ENCODE measurements at regions not wholly inside any gene's neighbourhood (a gene's known extent, or its start where the extent isn't known, plus 50 kb on each side); places are given as distances from the start of the nearest gene placed in this dataset.

GRCh38 chr2:35871672-35872071 lies 483.9 kb upstream of the CRIM1 start:
- DNase-seq (ENCODE audit: low spot score): no peak
- Histone ChIP-seq H3K27ac (no peak overlapping the region), H3K27me3 (replicated peaks; ENCODE audit: insufficient read depth) (no peaks in the 10 kb centered on the region), H3K4me1 (replicated peaks) (no peaks in the 10 kb centered on the region), H3K9me3 (no peaks in the 10 kb centered on the region), H3K4me3 (no peak overlapping the region), H3K36me3 (no peaks in the 10 kb centered on the region)
- intact Hi-C loops (cut with DNase I): no loop called here
- no peak for TF ChIP-seq POLR2A (IDR thresholded peaks at IDR 0.05)
- TF ChIP-seq CTCF (IDR thresholded peaks at IDR 0.05): no peak
- no peak for TF ChIP-seq POLR2AphosphoS5 (IDR thresholded peaks at IDR 0.05)
- 89% methylated on average over 8 of the region's 8 CpGs for WGBS

DNA sequence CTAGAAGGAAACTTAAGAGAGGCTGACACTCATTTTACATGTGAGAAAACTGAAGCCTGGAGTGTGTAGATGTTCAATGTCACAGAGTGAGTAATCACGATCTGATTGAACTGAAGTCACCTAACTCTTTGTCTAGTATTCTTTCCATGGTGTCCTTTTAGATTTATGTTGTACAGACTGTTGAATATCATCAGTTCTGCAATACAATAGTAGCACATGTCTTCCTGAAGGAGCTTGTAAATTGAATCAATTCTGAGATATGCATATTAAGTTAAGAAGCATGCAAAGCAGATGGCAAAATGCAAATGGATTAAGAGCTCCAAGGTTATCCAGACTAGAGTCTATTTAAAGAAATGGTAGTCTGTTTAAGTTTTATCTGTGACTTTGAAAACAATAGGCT lies 484.9 kb upstream of the CRIM1 start:
- WGBS: 66% methylated on average over 1 of the region's 1 CpG
- intact Hi-C loops (cut with DNase I): no loop called here
- no peaks in the 10 kb centered on the region for H3K36me3 ChIP-seq
- H3K9me3 ChIP-seq: no peaks in the 10 kb centered on the region
- H3K27ac ChIP-seq: no peak overlapping the region
- no peaks in the 10 kb centered on the region for H3K4me1 ChIP-seq (replicated peaks)
- no peak overlapping the region for H3K4me3 ChIP-seq
- TF ChIP-seq POLR2AphosphoS5 (IDR thresholded peaks at IDR 0.05) (no peak), CTCF (IDR thresholded peaks at IDR 0.05) (no peak), POLR2A (IDR thresholded peaks at IDR 0.05) (no peak)
- no peaks in the 10 kb centered on the region for H3K27me3 ChIP-seq (replicated peaks; ENCODE audit: insufficient read depth)
- no peak for DNase-seq (ENCODE audit: low spot score)

DNA sequence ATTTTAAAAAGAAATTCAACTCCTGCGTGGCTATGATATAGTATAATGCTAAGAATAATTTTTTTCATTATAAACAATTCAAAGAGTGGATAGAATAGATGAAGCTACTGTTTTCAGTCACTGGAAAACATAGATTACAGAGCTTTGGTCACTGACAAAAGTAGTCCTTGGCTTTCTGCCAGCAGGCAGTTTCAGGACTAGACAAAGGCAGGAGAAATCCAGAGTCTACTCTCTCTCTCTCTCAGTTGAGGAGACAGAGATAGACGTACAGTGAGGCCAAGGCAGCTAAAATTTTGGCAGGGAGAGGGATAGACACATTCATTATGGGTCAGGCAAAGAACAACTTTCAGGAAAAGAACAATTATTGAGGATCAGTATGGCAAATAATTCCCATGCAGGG lies 491.4 kb upstream of the CRIM1 start:
- H3K27ac ChIP-seq: no peak overlapping the region
- no peaks in the 10 kb centered on the region for H3K36me3 ChIP-seq
- DNase-seq (ENCODE audit: low spot score): no peak
- no peaks in the 10 kb centered on the region for H3K4me1 ChIP-seq (replicated peaks)
- intact Hi-C loops (cut with DNase I): no loop called here
- no peaks in the 10 kb centered on the region for H3K9me3 ChIP-seq
- TF ChIP-seq POLR2A (IDR thresholded peaks at IDR 0.05): no peak
- WGBS: 47% methylated on average over 2 of the region's 2 CpGs
- no peaks in the 10 kb centered on the region for H3K27me3 ChIP-seq (replicated peaks; ENCODE audit: insufficient read depth)
- H3K4me3 ChIP-seq: no peak overlapping the region

- H3K4me1 ChIP-seq (replicated peaks): no peaks in the 10 kb centered on the region
- H3K4me3 ChIP-seq: no peak overlapping the region
- no peaks in the 10 kb centered on the region for H3K36me3 ChIP-seq
- TF ChIP-seq CTCF (IDR thresholded peaks at IDR 0.05) (no peak), POLR2A (IDR thresholded peaks at IDR 0.05) (no peak), POLR2AphosphoS5 (IDR thresholded peaks at IDR 0.05) (no peak)
- no peak for DNase-seq (ENCODE audit: low spot score)
- H3K9me3 ChIP-seq: no peaks in the 10 kb centered on the region
- no peak overlapping the region for H3K27ac ChIP-seq
- no peaks in the 10 kb centered on the region for H3K27me3 ChIP-seq (replicated peaks; ENCODE audit: insufficient read depth)
- intact Hi-C loops (cut with DNase I): no loop called here
- 97% methylated on average over 1 of the region's 1 CpG for WGBS
These were observed 497.4 kb upstream of the CRIM1 start for GRCh38 chr2:35858216-35858615.

DNA sequence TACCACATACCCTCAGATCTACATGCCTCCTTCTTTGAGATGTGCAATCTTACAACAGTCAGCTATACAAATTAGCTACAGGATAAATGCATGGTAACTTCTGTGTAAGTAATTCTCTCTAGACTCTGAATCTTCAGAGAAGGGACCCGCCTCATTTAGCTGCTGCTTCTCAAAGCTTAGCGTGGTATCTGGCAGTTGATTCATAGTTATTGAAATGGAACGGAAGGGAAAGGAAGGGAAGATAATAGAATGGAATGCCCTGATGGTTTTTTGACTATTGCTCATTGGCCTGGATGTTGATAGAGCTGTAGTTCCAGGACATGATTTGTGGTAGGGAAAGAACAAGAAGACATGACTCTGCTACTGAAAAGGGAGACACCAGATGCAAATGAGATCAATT lies 498.1 kb upstream of the CRIM1 start:
- Histone ChIP-seq H3K9me3 (no peaks in the 10 kb centered on the region), H3K4me1 (replicated peaks) (no peaks in the 10 kb centered on the region), H3K4me3 (no peak overlapping the region), H3K36me3 (no peaks in the 10 kb centered on the region), H3K27ac (no peak overlapping the region), H3K27me3 (replicated peaks; ENCODE audit: insufficient read depth) (no peaks in the 10 kb centered on the region)
- TF ChIP-seq CTCF (IDR thresholded peaks at IDR 0.05) (no peak), POLR2A (IDR thresholded peaks at IDR 0.05) (no peak), POLR2AphosphoS5 (IDR thresholded peaks at IDR 0.05) (no peak)
- WGBS: 72% methylated on average over 3 of the region's 3 CpGs
- DNase-seq (ENCODE audit: low spot score): no peak
- intact Hi-C loops (cut with DNase I): no loop called here

Measured in prostate gland (tissue), 2 donors.